IMR-90 (cell line): ENCODE measurements at regions not wholly inside any gene's neighbourhood (a gene's known extent, or its start where the extent isn't known, plus 50 kb on each side); places are given as distances from the start of the nearest gene placed in this dataset.
A peak's percentile ranks its signal among the peaks of the same experiment; 100 is the strongest.

Source experiments
- ATAC-seq: fragments of 200-7000 bp; cut with Tn5 transposase; 2 replicates; pipeline ENCODE4 v1.9.1; 2020; ENCODE audit warnings: low read depth, mild to moderate bottlenecking, moderate library complexity
- BruUV-seq: library from RNA; stranded (reverse); fragments of 400-500 nt; replicated peaks from 2 replicates; lab custom pipeline; 2021; lab: Mats Ljungman, UMichigan
- CTCF ChIA-PET: fragments of 300-600 bp; formaldehyde crosslinking; extraction: SDS; loops from one replicate; lab custom pipeline; 2021; ENCODE audit warnings: antibody characterized with exemption; lab: Yijun Ruan, JAX
- POLR2A ChIA-PET: fragments of 300-600 bp; sonication (Branson Sonifier 250); formaldehyde crosslinking; loops from one replicate; lab custom pipeline; 2022; ENCODE audit warnings: antibody characterized with exemption; ENCODE audit not compliant: unreplicated experiment; lab: Charles Lee
- DNase-seq: peaks from one replicate; pipeline ENCODE4 v3.0.0; 2013
- H2AFZ ChIP-seq: replicated peaks from 2 replicates; pipeline ENCODE3; 2013; ENCODE audit warnings: low read length, mild to moderate bottlenecking; ENCODE audit not compliant: poor library complexity
- H2AK5ac ChIP-seq: 2 replicates; pipeline ENCODE4 v1.6.1; 2013; ENCODE audit warnings: low read depth, low read length, inconsistent platforms
- H2AK9ac ChIP-seq: replicated peaks from 2 replicates; pipeline ENCODE3; 2013; ENCODE audit warnings: mild to moderate bottlenecking, low read depth, low read length, moderate library complexity; ENCODE audit not compliant: poor library complexity
- H2BK120ac ChIP-seq: 2 replicates; pipeline ENCODE4 v1.6.1; 2013; ENCODE audit warnings: low read depth, low read length, inconsistent platforms
- H2BK15ac ChIP-seq: 3 replicates; pipeline ENCODE4 v1.6.1; 2013; ENCODE audit warnings: low read depth, low read length, inconsistent platforms
- H2BK20ac ChIP-seq: 2 replicates; pipeline ENCODE4 v1.6.1; 2013; ENCODE audit warnings: low read depth, mild to moderate bottlenecking, inconsistent platforms, low read length, moderate library complexity
- H2BK5ac ChIP-seq: 2 replicates; pipeline ENCODE4 v1.6.1; 2013; ENCODE audit warnings: mild to moderate bottlenecking, low read depth, low read length, inconsistent platforms; ENCODE audit not compliant: poor library complexity, severe bottlenecking
- H3K14ac ChIP-seq: replicated peaks from 2 replicates; pipeline ENCODE4 v1.6.1; 2013; ENCODE audit warnings: low read depth, low read length, inconsistent platforms
- H3K18ac ChIP-seq: 2 replicates; pipeline ENCODE4 v1.6.1; 2013; ENCODE audit warnings: low read depth, low read length, control low read depth
- H3K23ac ChIP-seq: 2 replicates; pipeline ENCODE4 v1.6.1; 2013; ENCODE audit warnings: low read depth, low read length, inconsistent platforms
- H3K27ac ChIP-seq: 2 replicates; pipeline ENCODE4 v1.5.1; 2013; ENCODE audit warnings: mild to moderate bottlenecking, control low read depth, low read length; ENCODE audit not compliant: insufficient read depth
- H3K27me3 ChIP-seq: 2 replicates; pipeline ENCODE4 v1.6.1; 2013; ENCODE audit warnings: low read length; ENCODE audit not compliant: control insufficient read depth, insufficient read depth
- H3K36me3 ChIP-seq: 2 replicates; pipeline ENCODE4 v1.6.1; 2013; ENCODE audit warnings: low read length, mixed read lengths; ENCODE audit not compliant: control insufficient read depth, insufficient read depth
- H3K4ac ChIP-seq: 2 replicates; pipeline ENCODE4 v1.6.1; 2013; ENCODE audit warnings: low read depth, low read length, inconsistent platforms
- H3K4me1 ChIP-seq: 2 replicates; pipeline ENCODE4 v1.6.1; 2013; ENCODE audit warnings: low read length, mixed read lengths; ENCODE audit not compliant: control insufficient read depth, insufficient read depth
- H3K4me2 ChIP-seq: 2 replicates; pipeline ENCODE4 v1.6.1; 2013; ENCODE audit warnings: low read depth, mild to moderate bottlenecking, control low read depth, low read length, moderate library complexity
- H3K4me3 ChIP-seq: 2 replicates; pipeline ENCODE4 v1.5.1; 2013; ENCODE audit warnings: low read depth, mild to moderate bottlenecking, control low read depth, low read length, moderate library complexity; ENCODE audit not compliant: insufficient read depth
- H3K56ac ChIP-seq: 2 replicates; pipeline ENCODE4 v1.6.1; 2013; ENCODE audit warnings: low read length, inconsistent platforms; ENCODE audit not compliant: insufficient read depth; ENCODE audit errors: extremely low read depth
- H3K79me1 ChIP-seq, 2 experiments: 2 replicates each; pipeline ENCODE4 v1.6.1; 2013; ENCODE audit warnings: low read length in 2 of 2, inconsistent platforms in 1 of 2, low read depth in 1 of 2
- H3K9ac ChIP-seq: 2 replicates; pipeline ENCODE4 v1.6.1; 2013; ENCODE audit warnings: low read depth, low read length, control low read depth
- H3K9me1 ChIP-seq: 2 replicates; pipeline ENCODE4 v1.6.1; 2013; ENCODE audit warnings: low read length, inconsistent platforms; ENCODE audit not compliant: insufficient read depth
- H3K9me3 ChIP-seq: 2 replicates; pipeline ENCODE4 v1.6.1; 2013; ENCODE audit warnings: low read length; ENCODE audit not compliant: control insufficient read depth, insufficient read depth
- H4K20me1 ChIP-seq: 2 replicates; pipeline ENCODE4 v1.6.1; 2013; ENCODE audit warnings: low read length, inconsistent platforms; ENCODE audit not compliant: insufficient read depth
- H4K5ac ChIP-seq: 2 replicates; pipeline ENCODE4 v1.6.1; 2013; ENCODE audit warnings: mild to moderate bottlenecking, low read depth, low read length, control low read depth
- H4K8ac ChIP-seq, 2 experiments: 2 replicates each; pipeline ENCODE4 v1.6.1; 2013; ENCODE audit warnings: low read depth in 2 of 2, low read length in 2 of 2, control low read depth in 1 of 2, inconsistent platforms in 1 of 2
- H4K91ac ChIP-seq: 2 replicates; pipeline ENCODE4 v1.6.1; 2013; ENCODE audit warnings: low read depth, low read length, inconsistent platforms; ENCODE audit not compliant: insufficient read depth
- BHLHE40 ChIP-seq: fragments of 150-350 bp; IDR thresholded peaks from 2 replicates; pipeline ENCODE4 v1.6.1; 2016; ENCODE audit warnings: mild to moderate bottlenecking, low read depth, low read length
- CEBPB ChIP-seq: IDR thresholded peaks from 2 replicates; pipeline ENCODE4 v1.6.1; 2012; ENCODE audit warnings: low read depth, low read length, improper control_type of control experiment
- CHD1 ChIP-seq: IDR thresholded peaks from 2 replicates; pipeline ENCODE4 v1.6.1; 2012; ENCODE audit warnings: low read depth, low read length, improper control_type of control experiment
- CTCF ChIP-seq: conservative IDR thresholded peaks from 2 replicates; pipeline ENCODE4 v1.5.1; 2012; ENCODE audit warnings: mild to moderate bottlenecking, low read depth, low read length, improper control_type of control experiment
- ELK1 ChIP-seq: fragments of 150-350 bp; IDR thresholded peaks from 2 replicates; pipeline ENCODE4 v1.6.1; 2016; ENCODE audit warnings: low read depth, mild to moderate bottlenecking, low read length, moderate library complexity, borderline replicate concordance
- FOS ChIP-seq: fragments of 150-350 bp; IDR thresholded peaks from 2 replicates; pipeline ENCODE4 v1.6.1; 2016; ENCODE audit warnings: low read depth, low read length
- MAFK ChIP-seq: IDR thresholded peaks from 2 replicates; pipeline ENCODE4 v1.6.1; 2012; ENCODE audit warnings: low read depth, low read length, improper control_type of control experiment
- MXI1 ChIP-seq: IDR thresholded peaks from 2 replicates; pipeline ENCODE4 v1.6.1; 2012; ENCODE audit warnings: low read depth, mild to moderate bottlenecking, low read length, moderate library complexity, borderline replicate concordance
- NFE2L2 ChIP-seq: fragments of 150-350 bp; IDR thresholded peaks from 2 replicates; pipeline ENCODE4 v1.6.1; 2016; ENCODE audit warnings: low read depth, mild to moderate bottlenecking, low read length
- POLR2A ChIP-seq: IDR thresholded peaks from 2 replicates; pipeline ENCODE4 v1.6.1; 2012; ENCODE audit warnings: mild to moderate bottlenecking, low read depth, low read length
- RAD21 ChIP-seq: IDR thresholded peaks from 2 replicates; pipeline ENCODE4 v1.6.1; 2012; ENCODE audit warnings: low read length, improper control_type of control experiment
- USF2 ChIP-seq: fragments of 150-350 bp; IDR thresholded peaks from 2 replicates; pipeline ENCODE4 v1.6.1; 2017; ENCODE audit warnings: mild to moderate bottlenecking, antibody characterized with exemption, low read length, low read depth
- WGBS, 2 experiments: methylation state at CpG; one replicate each; pipeline versions ENCODE4 v1.1.5 to v1.1.7; 2013; ENCODE audit warnings: missing lambda C conversion rate in 2 of 2; ENCODE audit not compliant: insufficient read length in 1 of 2; ENCODE audit errors: extremely low coverage in 2 of 2; 5-methylcytosine and 5-hydroxymethylcytosine counted together
- dilution Hi-C: fragments of 300-500 bp; cut with HindIII; formaldehyde crosslinking; loops from one replicate; pipeline ENCODE4 v1.14.3; 2018; ENCODE audit warnings: low sequenced_read_pairs; ENCODE audit not compliant: unreplicated experiment
- in situ Hi-C: fragments of 300-500 bp; cut with MboI; formaldehyde crosslinking; loops from 3 replicates; pipeline ENCODE4 v1.14.3; 2019; ENCODE audit warnings: low sequenced_read_pairs, inconsistent platforms, mixed read lengths
- intact Hi-C: fragments of 100-400 bp; cut with micrococcal nuclease; formaldehyde crosslinking; loops from 2 replicates; pipeline ENCODE4 v1.10.0; 2022

- peak overlapping the region in 1 of 2 experiments; percentile 23; a peak in 2 of 4 replicates for H4K8ac ChIP-seq
- H3K79me1 ChIP-seq = no peaks in the 10 kb centered on the region
- dilution Hi-C loops = no loop called here
- H4K5ac ChIP-seq = peak overlapping the region; percentile 21; the same call in 1 of the 2 replicates
- peak overlapping the region; percentile 6 for H2AK9ac ChIP-seq
- H3K14ac ChIP-seq = peak overlapping the region; percentile 18; the same call in 1 of the 2 replicates
- H3K9me1 ChIP-seq = peaks cover 10% of the 10 kb centered on the region; the same call in 1 of the 2 replicates
- peak overlapping the region; percentile 7; the same call in 1 of the 3 replicates for H2BK15ac ChIP-seq
- 0% methylated on average over 1 of the region's 4 CpGs; no CpG with 5 or more reads in 1 of the 2 experiments for WGBS, 2 experiments
- peak overlapping the region; percentile 48 for H2BK120ac ChIP-seq
- H4K91ac ChIP-seq = no peak overlapping the region; the same call in 1 of the 2 replicates
- ChIA-PET POLR2A (no interaction called here), CTCF (interaction anchor here (0.6 kb wide), 1 partner anchor 117 kb away, joined by 4 read pairs; no protein-coding TSS in a partner anchor)
- H3K9ac ChIP-seq = no peak overlapping the region
- H2AK5ac ChIP-seq = peak overlapping the region; percentile 65
- BruUV-seq = no TSS peak
- H3K4ac ChIP-seq = peak overlapping the region; percentile 68
- no peak overlapping the region for H3K4me2 ChIP-seq
- DNase-seq = peak; percentile 76
- peak overlapping the region; percentile 40 for H2BK5ac ChIP-seq
- H3K27me3 ChIP-seq = no peaks in the 10 kb centered on the region
- peak overlapping the region; percentile 66 for H2AFZ ChIP-seq
- peaks cover 6% of the 10 kb centered on the region for H3K4me1 ChIP-seq
- peak overlapping the region; percentile 51 for H3K18ac ChIP-seq
- no peaks in the 10 kb centered on the region for H3K36me3 ChIP-seq
- H3K27ac ChIP-seq = peak overlapping the region; percentile 56
- TF ChIP-seq MAFK (peak; percentile 14; the same call in 1 of the 2 replicates), POLR2A (no peak), USF2 (no peak), ELK1 (no peak), NFE2L2 (no peak), CHD1 (no peak), FOS (peak; percentile 53), MXI1 (no peak), CEBPB (peak; percentile 92), CTCF (no peak), BHLHE40 (peak; percentile 43; the same call in 1 of the 2 replicates), RAD21 (no peak; the same call in 1 of the 2 replicates)
- intact Hi-C loops = no loop called here
- no peak overlapping the region for H3K4me3 ChIP-seq
- peak overlapping the region; percentile 16; the same call in 1 of the 2 replicates for H2BK20ac ChIP-seq
- 0 out of 2 replicates have a peak overlapping the region, but pooled peaks have one; percentile 4 for H3K23ac ChIP-seq
- no peaks in the 10 kb centered on the region for H3K9me3 ChIP-seq
- ATAC-seq = peak; percentile 96
- no peak overlapping the region for H3K56ac ChIP-seq
- no peaks in the 10 kb centered on the region; the same call in 1 of the 2 replicates for H4K20me1 ChIP-seq
- in situ Hi-C loops = no loop called here
Observed at GRCh38 chr1:58932859-58933598, 149.2 kb upstream of the JUN start.
